H9 (cell line): ENCODE measurements at regions not wholly inside any gene's neighbourhood (a gene's known extent, or its start where the extent isn't known, plus 50 kb on each side); places are given as distances from the start of the nearest gene placed in this dataset.

Experiments used
- DNase-seq: peaks from one replicate; pipeline ENCODE4 v3.0.0-alpha.2; 2017
- H2AFZ ChIP-seq: one replicate; pipeline ENCODE4 v1.6.1; 2013; ENCODE audit warnings: mild to moderate bottlenecking, low read length, control low read depth, moderate library complexity
- H2AK5ac ChIP-seq: 2 replicates; pipeline ENCODE4 v1.6.1; 2013; ENCODE audit warnings: low read length, control low read depth, mixed read lengths; ENCODE audit not compliant: insufficient read length
- H2BK120ac ChIP-seq: one replicate; pipeline ENCODE4 v1.6.1; 2013; ENCODE audit warnings: low read depth, mild to moderate bottlenecking, low read length, control low read depth, inconsistent platforms; ENCODE audit not compliant: poor library complexity, severe bottlenecking
- H2BK12ac ChIP-seq: 2 replicates; pipeline ENCODE4 v1.6.1; 2013; ENCODE audit warnings: low read length, control low read depth, mixed read lengths, low read depth; ENCODE audit not compliant: insufficient read length
- H2BK15ac ChIP-seq: 2 replicates; pipeline ENCODE4 v1.6.1; 2013; ENCODE audit warnings: low read depth, low read length, control low read depth
- H2BK20ac ChIP-seq: one replicate; pipeline ENCODE4 v1.6.1; 2013; ENCODE audit warnings: low read depth, mild to moderate bottlenecking, low read length, control low read depth, inconsistent platforms; ENCODE audit not compliant: poor library complexity, severe bottlenecking
- H2BK5ac ChIP-seq: 2 replicates; pipeline ENCODE4 v1.6.1; 2013; ENCODE audit warnings: low read length, control low read depth, mixed read lengths; ENCODE audit not compliant: insufficient read length
- H3K14ac ChIP-seq: 2 replicates; pipeline ENCODE4 v1.6.1; 2013; ENCODE audit warnings: low read length, control low read depth; ENCODE audit not compliant: insufficient read depth
- H3K18ac ChIP-seq: 2 replicates; pipeline ENCODE4 v1.6.1; 2013; ENCODE audit warnings: low read depth, mild to moderate bottlenecking, mixed read lengths, low read length, control low read depth; ENCODE audit not compliant: insufficient read length
- H3K23ac ChIP-seq: 2 replicates; pipeline ENCODE4 v1.6.1; 2013; ENCODE audit warnings: low read length, control low read depth, mixed read lengths, low read depth; ENCODE audit not compliant: insufficient read length
- H3K23me2 ChIP-seq: 2 replicates; pipeline ENCODE4 v1.6.1; 2013; ENCODE audit warnings: low read depth, mild to moderate bottlenecking, mixed read lengths, low read length, control low read depth; ENCODE audit not compliant: insufficient read length, poor library complexity, severe bottlenecking
- H3K27ac ChIP-seq: 2 replicates; pipeline ENCODE4 v1.5.1; 2013; ENCODE audit warnings: low read length, control low read depth, mixed read lengths, low read depth; ENCODE audit not compliant: insufficient read length
- H3K27me3 ChIP-seq: 2 replicates; pipeline ENCODE4 v1.6.1; 2013; ENCODE audit warnings: low read length, control low read depth, inconsistent platforms; ENCODE audit not compliant: insufficient read depth
- H3K4ac ChIP-seq: 2 replicates; pipeline ENCODE4 v1.6.1; 2013; ENCODE audit warnings: low read depth, mild to moderate bottlenecking, control low read depth, inconsistent platforms, low read length, moderate library complexity
- H3K4me1 ChIP-seq: 2 replicates; pipeline ENCODE4 v1.6.1; 2013; ENCODE audit warnings: low read length, control low read depth, inconsistent platforms; ENCODE audit not compliant: insufficient read depth
- H3K4me2 ChIP-seq: 2 replicates; pipeline ENCODE4 v1.6.1; 2013; ENCODE audit warnings: low read length, control low read depth, mixed read lengths; ENCODE audit not compliant: insufficient read length, insufficient read depth
- H3K56ac ChIP-seq: 2 replicates; pipeline ENCODE4 v1.6.1; 2013; ENCODE audit warnings: low read depth, mild to moderate bottlenecking, mixed read lengths, low read length, control low read depth; ENCODE audit not compliant: insufficient read length
- H3K79me1 ChIP-seq: 2 replicates; pipeline ENCODE4 v1.6.1; 2013; ENCODE audit warnings: low read depth, mild to moderate bottlenecking, moderate library complexity, low read length, control low read depth, inconsistent platforms; ENCODE audit not compliant: insufficient read depth, poor library complexity, severe bottlenecking
- H3K79me2 ChIP-seq: 2 replicates; pipeline ENCODE4 v1.6.1; 2013; ENCODE audit warnings: low read length, control low read depth, inconsistent platforms; ENCODE audit not compliant: insufficient read depth
- H3K9ac ChIP-seq: 2 replicates; pipeline ENCODE4 v1.6.1; 2013; ENCODE audit warnings: low read length, control low read depth, mixed read lengths; ENCODE audit not compliant: insufficient read length; ENCODE audit errors: extremely low read depth
- H3K9me3 ChIP-seq: one replicate; pipeline ENCODE4 v1.6.1; 2013; ENCODE audit warnings: low read depth, low read length, inconsistent platforms; ENCODE audit not compliant: control insufficient read depth
- H3T11ph ChIP-seq: one replicate; pipeline ENCODE4 v1.6.1; 2013; ENCODE audit warnings: mild to moderate bottlenecking, low read length, control low read depth, inconsistent platforms
- H4K20me1 ChIP-seq: one replicate; pipeline ENCODE4 v1.6.1; 2013; ENCODE audit not compliant: control insufficient read depth, insufficient read length, insufficient read depth
- H4K5ac ChIP-seq: 2 replicates; pipeline ENCODE4 v1.6.1; 2013; ENCODE audit warnings: low read depth, mild to moderate bottlenecking, mixed read lengths, low read length, control low read depth; ENCODE audit not compliant: insufficient read length
- H4K8ac ChIP-seq: replicated peaks from 2 replicates; pipeline ENCODE4 v1.6.1; 2013; ENCODE audit warnings: low read length, control low read depth, mixed read lengths, low read depth; ENCODE audit not compliant: insufficient read length
- H4K91ac ChIP-seq: 2 replicates; pipeline ENCODE4 v1.6.1; 2013; ENCODE audit warnings: low read depth, mild to moderate bottlenecking, moderate library complexity, mixed read lengths, low read length, control low read depth; ENCODE audit not compliant: insufficient read length
- H3K27ac Mint-ChIP-seq, 3 experiments: 2 replicates in 2 of 3; 3 replicates in 1 of 3; pipeline ENCODE4 v1.8.0; 2020 to 2021; ENCODE audit warnings: mixed read lengths in 3 of 3, mild to moderate bottlenecking in 1 of 3, moderate library complexity in 1 of 3
- H3K27me3 Mint-ChIP-seq: 2 replicates; pipeline ENCODE4 v1.8.0; 2021; ENCODE audit warnings: low read depth, mild to moderate bottlenecking, moderate library complexity, mixed read lengths
- H3K36me3 Mint-ChIP-seq, 3 experiments: 2 replicates in 2 of 3; 3 replicates in 1 of 3; pipeline ENCODE4 v1.8.0; 2020 to 2021; ENCODE audit warnings: low read depth in 3 of 3, mixed read lengths in 3 of 3; ENCODE audit not compliant: insufficient read depth in 1 of 3
- H3K4me1 Mint-ChIP-seq, 2 experiments: 2 replicates each; pipeline ENCODE4 v1.8.0; 2020; ENCODE audit warnings: mixed read lengths in 2 of 2
- H3K4me3 Mint-ChIP-seq, 2 experiments: 2 replicates in 1 of 2; 3 replicates in 1 of 2; pipeline ENCODE4 v1.8.0; 2020 to 2021; ENCODE audit warnings: mild to moderate bottlenecking in 2 of 2, mixed read lengths in 2 of 2, moderate library complexity in 1 of 2
- H3K9me3 Mint-ChIP-seq, 2 experiments: 2 replicates in 1 of 2; 3 replicates in 1 of 2; pipeline ENCODE4 v1.8.0; 2020; ENCODE audit warnings: mild to moderate bottlenecking in 2 of 2, mixed read lengths in 2 of 2, moderate library complexity in 1 of 2
- WGBS: extraction: QIAGEN DNeasy Blood & Tissue Kit; methylation state at CpG from one replicate; pipeline ENCODE4 v1.1.7; 2013; ENCODE audit warnings: missing lambda C conversion rate, low lambda C conversion rate, mixed read lengths; ENCODE audit not compliant: insufficient read length; ENCODE audit errors: extremely low coverage; 5-methylcytosine and 5-hydroxymethylcytosine counted together
- TF ChIP-seq, protein P1 (sequence below): fragments of 200-600 bp; sonication (generic); conservative IDR thresholded peaks from 3 replicates; pipeline ENCODE4 v1.8.0; 2021; ENCODE audit warnings: antibody characterized with exemption, mild to moderate bottlenecking

DNA sequence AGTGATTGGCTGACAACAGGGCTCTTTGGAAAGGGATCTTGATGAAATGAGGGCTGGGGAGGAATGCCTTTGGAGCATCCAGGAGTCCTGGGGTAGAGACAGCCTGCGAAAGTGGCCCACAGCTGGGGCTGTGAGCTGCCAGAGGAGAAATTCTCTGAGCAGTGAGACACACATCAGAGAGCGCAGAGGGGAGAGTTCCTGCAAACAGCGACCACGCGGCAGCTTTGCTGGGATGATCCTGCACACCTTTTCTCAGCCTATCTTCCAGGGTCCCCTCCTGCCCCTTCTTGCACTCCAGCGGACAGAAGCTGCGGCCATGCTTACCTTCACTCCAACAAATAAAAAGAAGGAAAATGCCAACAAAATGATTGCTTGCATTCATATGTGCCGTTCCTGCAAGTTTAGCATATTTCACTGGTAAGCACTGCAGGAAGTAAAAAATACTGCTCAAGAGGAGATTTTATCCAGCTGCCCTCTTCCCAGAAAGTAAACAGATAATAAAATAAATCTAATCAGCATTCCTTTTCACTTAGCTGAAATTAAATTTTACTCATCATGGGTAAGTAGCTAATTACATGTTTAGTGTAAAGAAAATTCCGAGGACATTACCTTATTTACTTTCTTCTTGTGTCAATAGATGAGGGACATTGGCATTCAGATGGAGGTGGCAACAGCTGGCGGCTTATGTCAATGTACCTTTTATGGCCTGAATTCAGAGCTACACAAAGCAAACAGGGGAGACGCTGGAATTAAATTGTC is 339.9 kb upstream of the ARID1B start:
- Histone ChIP-seq H3K18ac (no peak overlapping the region), H3K79me2 (no peaks in the 10 kb centered on the region), H2AFZ (no peak overlapping the region), H3K23me2 (no peaks in the 10 kb centered on the region), H3K23ac (no peak overlapping the region), H3K79me1 (no peaks in the 10 kb centered on the region), H4K20me1 (no peaks in the 10 kb centered on the region), H3K9ac (no peak overlapping the region), H3T11ph (no peak overlapping the region), H2BK5ac (no peak overlapping the region), H3K56ac (no peak overlapping the region), H3K4me2 (no peak overlapping the region), H4K91ac (no peak overlapping the region), H2BK15ac (no peak overlapping the region), H3K4ac (no peak overlapping the region), H4K5ac (no peak overlapping the region), H2BK20ac (no peak overlapping the region), H2BK120ac (no peak overlapping the region), H3K9me3 (no peaks in the 10 kb centered on the region), H3K27me3 (no peaks in the 10 kb centered on the region), H4K8ac (no peak overlapping the region), H2BK12ac (no peak overlapping the region), H3K14ac (no peak overlapping the region), H3K4me1 (no peaks in the 10 kb centered on the region), H3K27ac (no peak overlapping the region), H2AK5ac (no peak overlapping the region)
- H3K4me1 Mint-ChIP-seq = peaks cover 8 to 12% of the 10 kb centered on the region in 2 experiments; a peak in 3 of 4 replicates
- no peak overlapping the region for H3K4me3 Mint-ChIP-seq
- H3K36me3 Mint-ChIP-seq = no peaks in the 10 kb centered on the region; a peak in 1 of 7 replicates
- H3K9me3 Mint-ChIP-seq = peaks cover 0 to 3% of the 10 kb centered on the region in 2 experiments; a peak in 1 of 5 replicates
- TF ChIP-seq, protein P1, sequence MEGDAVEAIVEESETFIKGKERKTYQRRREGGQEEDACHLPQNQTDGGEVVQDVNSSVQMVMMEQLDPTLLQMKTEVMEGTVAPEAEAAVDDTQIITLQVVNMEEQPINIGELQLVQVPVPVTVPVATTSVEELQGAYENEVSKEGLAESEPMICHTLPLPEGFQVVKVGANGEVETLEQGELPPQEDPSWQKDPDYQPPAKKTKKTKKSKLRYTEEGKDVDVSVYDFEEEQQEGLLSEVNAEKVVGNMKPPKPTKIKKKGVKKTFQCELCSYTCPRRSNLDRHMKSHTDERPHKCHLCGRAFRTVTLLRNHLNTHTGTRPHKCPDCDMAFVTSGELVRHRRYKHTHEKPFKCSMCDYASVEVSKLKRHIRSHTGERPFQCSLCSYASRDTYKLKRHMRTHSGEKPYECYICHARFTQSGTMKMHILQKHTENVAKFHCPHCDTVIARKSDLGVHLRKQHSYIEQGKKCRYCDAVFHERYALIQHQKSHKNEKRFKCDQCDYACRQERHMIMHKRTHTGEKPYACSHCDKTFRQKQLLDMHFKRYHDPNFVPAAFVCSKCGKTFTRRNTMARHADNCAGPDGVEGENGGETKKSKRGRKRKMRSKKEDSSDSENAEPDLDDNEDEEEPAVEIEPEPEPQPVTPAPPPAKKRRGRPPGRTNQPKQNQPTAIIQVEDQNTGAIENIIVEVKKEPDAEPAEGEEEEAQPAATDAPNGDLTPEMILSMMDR = no peak
- DNase-seq = no peak
- H3K27me3 Mint-ChIP-seq = peaks cover 2% of the 10 kb centered on the region; the same call in 1 of the 2 replicates
- WGBS = no CpG with 5 or more reads among the region's 11 CpGs
- peak overlapping the region in 1 of 3 experiments; percentile 5; a peak in 1 of 7 replicates for H3K27ac Mint-ChIP-seq
